ENCODE measurements at regions not wholly inside any gene's neighbourhood (a gene's known extent, or its start where the extent isn't known, plus 50 kb on each side); places are given as distances from the start of the nearest gene placed in this dataset.

GRCh38 chr18:51580580-51580979, 383.1 kb upstream of the MEX3C start:
- H3K4me3 ChIP-seq (ENCODE audit: low read depth, low read length) = no peak overlapping the region
- TF ChIP-seq, protein P1, sequence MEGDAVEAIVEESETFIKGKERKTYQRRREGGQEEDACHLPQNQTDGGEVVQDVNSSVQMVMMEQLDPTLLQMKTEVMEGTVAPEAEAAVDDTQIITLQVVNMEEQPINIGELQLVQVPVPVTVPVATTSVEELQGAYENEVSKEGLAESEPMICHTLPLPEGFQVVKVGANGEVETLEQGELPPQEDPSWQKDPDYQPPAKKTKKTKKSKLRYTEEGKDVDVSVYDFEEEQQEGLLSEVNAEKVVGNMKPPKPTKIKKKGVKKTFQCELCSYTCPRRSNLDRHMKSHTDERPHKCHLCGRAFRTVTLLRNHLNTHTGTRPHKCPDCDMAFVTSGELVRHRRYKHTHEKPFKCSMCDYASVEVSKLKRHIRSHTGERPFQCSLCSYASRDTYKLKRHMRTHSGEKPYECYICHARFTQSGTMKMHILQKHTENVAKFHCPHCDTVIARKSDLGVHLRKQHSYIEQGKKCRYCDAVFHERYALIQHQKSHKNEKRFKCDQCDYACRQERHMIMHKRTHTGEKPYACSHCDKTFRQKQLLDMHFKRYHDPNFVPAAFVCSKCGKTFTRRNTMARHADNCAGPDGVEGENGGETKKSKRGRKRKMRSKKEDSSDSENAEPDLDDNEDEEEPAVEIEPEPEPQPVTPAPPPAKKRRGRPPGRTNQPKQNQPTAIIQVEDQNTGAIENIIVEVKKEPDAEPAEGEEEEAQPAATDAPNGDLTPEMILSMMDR (IDR thresholded peaks at IDR 0.05; ENCODE audit: insufficient read depth, low read length) = no peak
- no peak for DNase-seq (ENCODE audit: low read depth)

DNA sequence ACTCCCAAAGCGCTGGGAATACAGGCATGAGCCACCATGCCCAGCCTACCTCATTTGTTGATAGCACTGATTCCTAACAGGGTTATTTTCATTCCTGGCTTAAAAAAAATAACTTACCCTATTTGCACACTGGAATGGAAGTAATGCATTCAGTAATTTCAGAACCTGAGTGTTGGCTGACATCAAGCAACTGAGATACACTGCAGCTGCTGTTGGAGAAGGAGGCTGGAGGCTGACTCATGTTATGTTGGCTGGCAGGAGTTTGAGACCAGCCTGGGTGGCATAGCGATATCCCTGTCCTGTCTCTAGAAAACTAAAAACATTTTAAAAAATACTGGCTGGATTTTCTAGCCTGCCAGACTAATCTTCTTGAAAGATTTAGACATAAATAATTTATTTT, 385.1 kb upstream of the MEX3C start:
- TF ChIP-seq, protein P1 (IDR thresholded peaks at IDR 0.05; ENCODE audit: insufficient read depth, low read length) = no peak
- no peak for DNase-seq (ENCODE audit: low read depth)
- H3K4me3 ChIP-seq (ENCODE audit: low read depth, low read length) = no peak overlapping the region

DNA sequence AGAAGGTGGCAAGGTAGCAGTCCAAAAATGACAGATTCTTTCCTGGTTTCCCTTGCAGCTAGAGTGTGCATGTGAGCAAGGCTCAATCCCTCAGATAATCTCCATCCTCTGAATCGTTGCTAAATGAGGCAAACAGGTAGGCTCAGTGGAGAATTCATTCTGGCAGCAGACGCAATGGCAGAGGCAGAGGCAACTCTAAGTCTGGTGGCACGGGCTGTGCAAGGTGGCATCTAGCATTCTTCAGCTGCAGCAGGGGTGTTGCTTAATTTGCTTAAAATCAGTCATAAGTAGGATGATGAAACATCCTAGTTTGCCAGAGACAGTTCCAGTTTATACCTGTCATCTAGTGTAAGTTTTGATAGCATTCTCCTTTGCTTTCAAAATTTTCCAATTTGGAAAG, 391.1 kb upstream of the MEX3C start:
- TF ChIP-seq, protein P1 (IDR thresholded peaks at IDR 0.05; ENCODE audit: insufficient read depth, low read length) = no peak
- no peak for DNase-seq (ENCODE audit: low read depth)
- H3K4me3 ChIP-seq (ENCODE audit: low read depth, low read length) = no peak overlapping the region

DNA sequence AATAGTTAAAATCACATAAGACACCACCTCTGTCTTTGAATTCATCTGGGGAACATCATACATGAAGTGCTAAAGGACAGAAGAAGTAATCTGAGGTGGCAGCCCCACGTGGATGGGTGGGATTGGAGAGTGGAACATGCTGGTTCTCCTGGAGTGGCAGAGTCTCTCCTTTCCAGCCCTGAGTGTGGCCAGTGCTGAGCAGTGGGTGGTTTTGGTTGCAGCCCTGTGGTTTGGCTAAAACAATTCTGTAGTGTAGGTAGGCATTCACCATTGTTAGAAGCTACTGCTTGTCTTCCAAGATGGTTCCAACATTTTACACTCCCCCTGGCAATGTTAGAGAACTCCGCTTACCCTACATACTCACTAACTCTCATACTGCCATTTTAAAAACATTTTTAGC, 396.4 kb upstream of the MEX3C start:
- H3K4me3 ChIP-seq (ENCODE audit: low read depth, low read length) = no peak overlapping the region
- TF ChIP-seq, protein P1 (IDR thresholded peaks at IDR 0.05; ENCODE audit: insufficient read depth, low read length) = no peak
- no peak for DNase-seq (ENCODE audit: low read depth)

- TF ChIP-seq, protein P1 (IDR thresholded peaks at IDR 0.05; ENCODE audit: insufficient read depth, low read length) = no peak
- DNase-seq (ENCODE audit: low read depth) = no peak
- H3K4me3 ChIP-seq (ENCODE audit: low read depth, low read length) = no peak overlapping the region
Measured at GRCh38 chr18:51603111-51603510, 405.6 kb upstream of the MEX3C start.

- no peak overlapping the region for H3K4me3 ChIP-seq (ENCODE audit: low read depth, low read length)
- no peak for DNase-seq (ENCODE audit: low read depth)
- TF ChIP-seq, protein P1 (IDR thresholded peaks at IDR 0.05; ENCODE audit: insufficient read depth, low read length) = no peak
Measured at GRCh38 chr18:51603551-51603950, 406.1 kb upstream of the MEX3C start.

GRCh38 chr18:51610481-51610880, 413.0 kb upstream of the MEX3C start:
- TF ChIP-seq, protein P1 (IDR thresholded peaks at IDR 0.05; ENCODE audit: insufficient read depth, low read length) = no peak
- DNase-seq (ENCODE audit: low read depth) = no peak
- H3K4me3 ChIP-seq (ENCODE audit: low read depth, low read length) = no peak overlapping the region
